Gastrocnemius medialis (tissue), 4 donors: ENCODE measurements at regions not wholly inside any gene's neighbourhood (a gene's known extent, or its start where the extent isn't known, plus 50 kb on each side); places are given as distances from the start of the nearest gene placed in this dataset.

ENCODE experiments used
- ATAC-seq, 2 donors: fragments of 150-250 bp; one replicate each; pipeline ENCODE4 v1.9.1; 2016
- DNase-seq, 2 donors: peaks; one replicate each; pipeline ENCODE4 v3.0.0-alpha.2; 2019
- H3K27ac ChIP-seq, 4 donors: fragments of 200-600 bp; sonication (generic); 1 replicate in 1 of 4; 2 replicates in 3 of 4; pipeline ENCODE4 v1.5.1; 2016 to 2018; ENCODE audit warnings: mild to moderate bottlenecking in 2 of 4, moderate library complexity in 1 of 4
- H3K27me3 ChIP-seq, 3 donors: fragments of 200-600 bp; sonication (generic) in 2 of 3; 1 replicate in 1 of 3; 2 replicates in 2 of 3; pipeline versions ENCODE4 v1.5.1 to v1.6.0; 2016 to 2019; ENCODE audit warnings: mild to moderate bottlenecking in 1 of 3, moderate library complexity in 1 of 3
- H3K36me3 ChIP-seq, 2 donors: fragments of 200-600 bp; sonication (generic) in 1 of 2; one replicate each; pipeline ENCODE4 v1.5.1; 2017 to 2018
- H3K4me1 ChIP-seq, 2 donors: fragments of 200-600 bp; sonication (generic) in 1 of 2; one replicate each; pipeline ENCODE4 v1.5.1; 2016 to 2017; ENCODE audit warnings: mild to moderate bottlenecking in 2 of 2
- H3K4me3 ChIP-seq, 4 donors: fragments of 200-600 bp; sonication (generic) in 3 of 4; 1 replicate in 1 of 4; 2 replicates in 3 of 4; pipeline ENCODE4 v1.5.1; 2016 to 2019; ENCODE audit warnings: mild to moderate bottlenecking in 2 of 4
- H3K9me3 ChIP-seq, 3 donors: fragments of 200-600 bp; sonication (generic) in 2 of 3; 1 replicate in 1 of 3; 2 replicates in 2 of 3; pipeline ENCODE4 v1.5.1; 2016 to 2019
- POLR2A ChIP-seq, 2 donors: fragments of 450-650 bp; IDR thresholded peaks; one replicate each; pipeline ENCODE4 v1.6.1; 2017; ENCODE audit warnings: antibody characterized with exemption in 2 of 2, mild to moderate bottlenecking in 2 of 2, moderate library complexity in 2 of 2
- in situ Hi-C, 4 donors: fragments of 200-750 bp; cut with MboI; loops; one replicate each; pipeline versions ENCODE4 v1.15.0 to v1.8.0; 2017; ENCODE audit warnings: low sequenced_read_pairs in 4 of 4
- intact Hi-C: fragments of 100-400 bp; cut with DNase I; formaldehyde crosslinking; loops from one replicate; pipeline ENCODE4 v1.15.1; 2023; ENCODE audit warnings: low total_unique reads
- TF ChIP-seq, protein P1 (sequence below), 5 experiments: fragments of 450-650 bp in 3 of 5; fragments of 200-600 bp in 2 of 5; sonication (generic) in 2 of 5; IDR thresholded peaks in 4 of 5; conservative IDR thresholded peaks in 1 of 5; 1 replicate in 4 of 5; 2 replicates in 1 of 5; pipeline ENCODE4 v1.5.1; 2016 to 2019; ENCODE audit warnings: antibody characterized with exemption in 5 of 5, mild to moderate bottlenecking in 3 of 5, moderate library complexity in 3 of 5

DNA sequence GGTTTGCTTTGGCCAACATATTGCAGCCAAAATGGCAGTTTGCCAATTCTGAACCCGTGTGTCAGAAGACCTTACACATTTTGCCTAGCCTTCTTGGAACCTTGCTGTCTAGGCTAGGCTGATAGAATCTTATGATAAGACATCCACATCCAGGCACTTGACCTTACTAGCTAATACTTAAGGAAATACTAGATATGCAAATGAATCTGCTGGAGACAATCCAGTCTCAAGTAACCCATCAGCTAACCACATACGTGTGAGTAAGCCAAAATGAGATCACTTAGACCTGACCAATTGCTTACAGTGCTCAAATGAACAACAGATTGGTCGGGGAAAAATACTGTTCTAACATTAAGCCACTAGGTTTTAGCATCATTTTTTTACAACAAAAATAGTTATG is 1504.6 kb upstream of the CDH9 start:
- H3K27ac ChIP-seq = no peak overlapping the region

DNA sequence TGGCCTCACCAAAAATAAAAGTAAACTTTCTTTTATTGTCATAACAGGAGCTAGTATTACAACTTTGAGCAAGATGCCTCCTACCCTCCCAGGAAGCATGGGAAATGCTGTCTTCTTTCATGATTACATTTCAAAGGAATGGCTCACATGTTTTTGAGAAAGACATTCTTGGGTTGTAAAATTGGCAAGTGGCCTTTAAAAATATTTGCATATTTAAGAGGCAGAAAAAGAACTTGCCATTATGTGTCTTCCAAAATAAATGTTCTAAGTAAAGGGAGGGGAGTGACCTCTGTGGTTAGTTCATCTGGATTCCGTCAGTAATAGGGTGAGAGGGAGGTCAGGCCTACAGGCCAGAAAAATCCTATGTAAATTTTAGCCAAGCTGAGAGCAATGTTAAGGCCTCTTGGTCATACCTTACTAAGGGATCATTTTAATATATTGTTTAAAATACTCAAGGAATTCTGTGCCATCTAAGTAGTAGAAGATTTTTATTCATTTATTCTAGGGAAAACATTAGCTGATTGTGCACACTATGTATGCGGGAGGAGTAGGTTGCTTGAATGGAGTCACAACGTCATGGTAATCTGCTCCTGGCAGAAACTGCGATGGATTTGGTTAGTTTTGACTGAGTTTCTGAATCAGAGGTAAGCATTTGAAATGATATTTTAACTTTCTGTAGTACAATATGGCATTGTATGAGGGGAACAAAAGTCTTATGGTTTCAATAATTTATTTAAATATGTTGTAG is 1485.7 kb upstream of the CDH9 start:
- in situ Hi-C loops (no loop called here), intact Hi-C loops (no loop called here)

More for the DNA sequence above, 1504.6 kb upstream of the CDH9 start:
- Histone ChIP-seq H3K36me3 (no peaks in the 10 kb centered on the region), H3K9me3 (no peaks in the 10 kb centered on the region), H3K4me1 (no peaks in the 10 kb centered on the region), H3K27me3 (no peaks in the 10 kb centered on the region), H3K4me3 (no peak overlapping the region)
- in situ Hi-C loops = no loop called here
- intact Hi-C loops = no loop called here
- no peak for TF ChIP-seq POLR2A (IDR thresholded peaks at IDR 0.05)
- TF ChIP-seq, protein P1, sequence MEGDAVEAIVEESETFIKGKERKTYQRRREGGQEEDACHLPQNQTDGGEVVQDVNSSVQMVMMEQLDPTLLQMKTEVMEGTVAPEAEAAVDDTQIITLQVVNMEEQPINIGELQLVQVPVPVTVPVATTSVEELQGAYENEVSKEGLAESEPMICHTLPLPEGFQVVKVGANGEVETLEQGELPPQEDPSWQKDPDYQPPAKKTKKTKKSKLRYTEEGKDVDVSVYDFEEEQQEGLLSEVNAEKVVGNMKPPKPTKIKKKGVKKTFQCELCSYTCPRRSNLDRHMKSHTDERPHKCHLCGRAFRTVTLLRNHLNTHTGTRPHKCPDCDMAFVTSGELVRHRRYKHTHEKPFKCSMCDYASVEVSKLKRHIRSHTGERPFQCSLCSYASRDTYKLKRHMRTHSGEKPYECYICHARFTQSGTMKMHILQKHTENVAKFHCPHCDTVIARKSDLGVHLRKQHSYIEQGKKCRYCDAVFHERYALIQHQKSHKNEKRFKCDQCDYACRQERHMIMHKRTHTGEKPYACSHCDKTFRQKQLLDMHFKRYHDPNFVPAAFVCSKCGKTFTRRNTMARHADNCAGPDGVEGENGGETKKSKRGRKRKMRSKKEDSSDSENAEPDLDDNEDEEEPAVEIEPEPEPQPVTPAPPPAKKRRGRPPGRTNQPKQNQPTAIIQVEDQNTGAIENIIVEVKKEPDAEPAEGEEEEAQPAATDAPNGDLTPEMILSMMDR (IDR thresholded peaks at IDR 0.05 in 4 of 5, conservative IDR thresholded peaks at IDR 0.05 in 1 of 5) = no peak
- ATAC-seq (no peak), DNase-seq (no peak)

DNA sequence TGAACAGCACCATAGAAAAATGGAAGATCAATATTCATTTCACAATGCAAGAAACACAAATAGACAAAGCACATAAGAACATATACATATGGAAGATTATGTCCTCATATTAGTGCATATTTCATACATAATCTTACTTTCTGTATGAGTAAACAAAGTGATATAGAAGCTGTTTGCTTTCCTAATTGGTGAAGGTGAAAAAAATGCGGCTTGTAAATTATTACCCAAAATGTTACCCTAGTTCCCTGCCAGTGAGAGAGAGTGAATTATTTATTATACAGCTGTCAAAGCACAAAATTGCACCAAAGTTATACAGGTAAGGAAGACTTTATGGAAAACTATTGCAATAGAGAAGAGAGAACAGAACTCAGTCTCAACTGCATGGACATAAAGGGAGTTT is 1485.0 kb upstream of the CDH9 start:
- Histone ChIP-seq H3K36me3 (no peaks in the 10 kb centered on the region), H3K4me3 (no peak overlapping the region), H3K4me1 (no peaks in the 10 kb centered on the region), H3K27ac (no peak overlapping the region), H3K9me3 (no peaks in the 10 kb centered on the region), H3K27me3 (no peaks in the 10 kb centered on the region)
- intact Hi-C loops (no loop called here), in situ Hi-C loops (no loop called here)
- no peak for ATAC-seq
- TF ChIP-seq POLR2A (IDR thresholded peaks at IDR 0.05) = no peak
- TF ChIP-seq, protein P1 (IDR thresholded peaks at IDR 0.05 in 4 of 5, conservative IDR thresholded peaks at IDR 0.05 in 1 of 5) = no peak
- no peak for DNase-seq

More for the DNA sequence above, 1485.7 kb upstream of the CDH9 start:
- DNase-seq (no peak), ATAC-seq (no peak)
- no peaks in the 10 kb centered on the region for H3K27me3 ChIP-seq
- no peak overlapping the region for H3K4me3 ChIP-seq
- no peaks in the 10 kb centered on the region for H3K36me3 ChIP-seq
- H3K27ac ChIP-seq = no peak overlapping the region
- TF ChIP-seq, protein P1 (IDR thresholded peaks at IDR 0.05 in 4 of 5, conservative IDR thresholded peaks at IDR 0.05 in 1 of 5) = no peak
- TF ChIP-seq POLR2A (IDR thresholded peaks at IDR 0.05) = no peak
- H3K4me1 ChIP-seq = no peaks in the 10 kb centered on the region
- H3K9me3 ChIP-seq = no peaks in the 10 kb centered on the region

DNA sequence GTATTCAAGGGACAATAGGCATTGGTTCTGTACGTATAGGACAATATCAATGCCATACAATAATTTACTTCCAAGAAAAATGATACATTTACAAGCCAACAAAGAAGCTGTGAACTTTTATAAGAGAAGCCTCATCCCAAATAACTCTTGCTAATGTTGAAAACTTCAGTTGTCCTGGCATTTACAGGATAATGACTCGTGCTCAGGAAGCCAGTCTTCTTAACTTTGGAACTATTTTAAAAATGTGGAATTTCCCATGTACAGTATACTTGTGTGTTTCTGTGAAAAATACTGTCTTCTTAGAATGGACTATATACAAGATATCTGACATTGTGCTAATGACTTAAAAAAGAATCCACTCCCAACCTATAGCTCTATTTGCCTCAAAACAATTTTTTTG is 1479.3 kb upstream of the CDH9 start:
- in situ Hi-C loops (no loop called here), intact Hi-C loops (no loop called here)

More for the DNA sequence above, 1479.3 kb upstream of the CDH9 start:
- TF ChIP-seq, protein P1 (IDR thresholded peaks at IDR 0.05 in 4 of 5, conservative IDR thresholded peaks at IDR 0.05 in 1 of 5) = no peak
- TF ChIP-seq POLR2A (IDR thresholded peaks at IDR 0.05) = no peak
- no peaks in the 10 kb centered on the region for H3K9me3 ChIP-seq
- no peaks in the 10 kb centered on the region for H3K27me3 ChIP-seq
- DNase-seq (no peak), ATAC-seq (no peak)
- H3K36me3 ChIP-seq = no peaks in the 10 kb centered on the region
- H3K4me1 ChIP-seq = no peaks in the 10 kb centered on the region
- H3K27ac ChIP-seq = no peak overlapping the region
- H3K4me3 ChIP-seq = no peak overlapping the region
